PC-3 (cell line): ENCODE measurements at regions not wholly inside any gene's neighbourhood (a gene's known extent, or its start where the extent isn't known, plus 50 kb on each side); places are given as distances from the start of the nearest gene placed in this dataset.
A peak's percentile ranks its signal among the peaks of the same experiment; 100 is the strongest.

ENCODE experiments used
- ATAC-seq: fragments of 200-7000 bp; cut with Tn5 transposase; 2 replicates; pipeline ENCODE4 v1.9.1; 2020; ENCODE audit warnings: mild to moderate bottlenecking, moderate library complexity
- BruUV-seq: library from RNA; stranded (reverse); fragments of 400-500 nt; replicated peaks from 2 replicates; lab custom pipeline; 2021; lab: Mats Ljungman, UMichigan
- CTCF ChIA-PET: fragments of 300-600 bp; sonication (Branson Sonifier 250); formaldehyde crosslinking; loops from one replicate; lab custom pipeline; 2022; ENCODE audit warnings: antibody characterized with exemption; lab: Charles Lee
- POLR2A ChIA-PET: fragments of 300-600 bp; sonication (Branson Sonifier 250); formaldehyde crosslinking; loops from one replicate; lab custom pipeline; 2022; ENCODE audit warnings: antibody characterized with exemption; ENCODE audit not compliant: unreplicated experiment; lab: Charles Lee
- DNase-seq: peaks from one replicate; pipeline ENCODE4 v3.0.0-alpha.2; 2015
- H2AFZ ChIP-seq: fragments of 300-600 bp; sonication (generic); 2 replicates; pipeline ENCODE4 v1.6.0; 2016; ENCODE audit warnings: antibody characterized with exemption, low read length
- H3F3A ChIP-seq: fragments of 300-600 bp; sonication (generic); one replicate; pipeline ENCODE4 v1.6.0; 2017; ENCODE audit warnings: antibody characterized with exemption, low read length, control low read depth, mild to moderate bottlenecking; ENCODE audit not compliant: unreplicated experiment
- H3K27ac ChIP-seq: fragments of 300-600 bp; sonication (generic); 2 replicates; pipeline ENCODE4 v1.5.1; 2016; ENCODE audit warnings: mild to moderate bottlenecking, low read length
- H3K27me3 ChIP-seq: fragments of 300-600 bp; sonication (generic); 2 replicates; pipeline ENCODE4 v1.6.1; 2016; ENCODE audit warnings: low read length, mixed read lengths
- H3K36me3 ChIP-seq: fragments of 300-600 bp; sonication (generic); 2 replicates; pipeline ENCODE4 v1.6.1; 2016; ENCODE audit warnings: low read depth, mixed run types, low read length, mixed read lengths
- H3K4me1 ChIP-seq: fragments of 300-600 bp; sonication (generic); 2 replicates; pipeline ENCODE4 v1.5.1; 2016; ENCODE audit warnings: low read length; ENCODE audit not compliant: insufficient read depth
- H3K4me2 ChIP-seq: fragments of 300-600 bp; sonication (generic); 2 replicates; pipeline ENCODE4 v1.6.0; 2016; ENCODE audit warnings: low read length
- H3K4me3 ChIP-seq: fragments of 300-600 bp; sonication (generic); 2 replicates; pipeline ENCODE4 v1.5.1; 2016; ENCODE audit warnings: mild to moderate bottlenecking, low read length, mixed read lengths
- H3K79me2 ChIP-seq: fragments of 300-600 bp; sonication (generic); 2 replicates; pipeline ENCODE4 v1.6.1; 2017; ENCODE audit warnings: low read length, mixed read lengths
- H3K9ac ChIP-seq: fragments of 300-600 bp; sonication (generic); 2 replicates; pipeline ENCODE4 v1.6.0; 2016; ENCODE audit warnings: mild to moderate bottlenecking, low read length
- H3K9me2 ChIP-seq: fragments of 300-600 bp; sonication (generic); replicated peaks from 2 replicates; pipeline ENCODE4 v1.6.1; 2016; ENCODE audit warnings: mixed run types, low read length, mixed read lengths
- H3K9me3 ChIP-seq: fragments of 300-600 bp; sonication (generic); 2 replicates; pipeline ENCODE4 v1.6.1; 2016; ENCODE audit warnings: low read length, mixed read lengths
- H4K20me1 ChIP-seq: fragments of 300-600 bp; sonication (generic); 2 replicates; pipeline ENCODE4 v1.6.1; 2016; ENCODE audit warnings: low read length, mixed read lengths
- CTCF ChIP-seq: fragments of 300-600 bp; sonication (generic); conservative IDR thresholded peaks from 2 replicates; pipeline ENCODE4 v1.5.1; 2017; ENCODE audit warnings: antibody characterized with exemption, low read depth, mild to moderate bottlenecking, low read length
- EZH2 ChIP-seq: fragments of 300-600 bp; sonication (generic); IDR thresholded peaks from one replicate; pipeline ENCODE4 v1.6.1; 2017; ENCODE audit warnings: antibody characterized with exemption, mild to moderate bottlenecking, low read length; ENCODE audit not compliant: unreplicated experiment
- EZH2phosphoT487 ChIP-seq: fragments of 300-600 bp; sonication (generic); IDR thresholded peaks from 2 replicates; pipeline ENCODE4 v1.6.1; 2018; ENCODE audit warnings: mild to moderate bottlenecking, antibody characterized with exemption, low read length, borderline replicate concordance
- intact Hi-C: fragments of 100-400 bp; cut with micrococcal nuclease; formaldehyde crosslinking; loops from 2 replicates; pipeline ENCODE4 v1.9.0; 2023

- Histone ChIP-seq H3K79me2 (no peaks in the 10 kb centered on the region), H4K20me1 (no peaks in the 10 kb centered on the region), H3K4me3 (no peak overlapping the region), H3F3A (no peaks in the 10 kb centered on the region), H3K27ac (no peak overlapping the region), H3K9ac (no peak overlapping the region), H3K4me1 (no peaks in the 10 kb centered on the region), H3K4me2 (no peak overlapping the region), H3K36me3 (no peaks in the 10 kb centered on the region), H2AFZ (no peak overlapping the region), H3K27me3 (no peaks in the 10 kb centered on the region), H3K9me2 (no peaks in the 10 kb centered on the region), H3K9me3 (no peaks in the 10 kb centered on the region)
- DNase-seq (peak; percentile 17), ATAC-seq (no peak)
- BruUV-seq: no TSS peak
- ChIA-PET CTCF (no interaction called here), POLR2A (no interaction called here)
- TF ChIP-seq EZH2phosphoT487 (no peak), CTCF (no peak)
- intact Hi-C loops: no loop called here
Observed at GRCh38 chr4:187499956-187500355, 495.6 kb upstream of the ZFP42 start.

- intact Hi-C loops: no loop called here
- H3K4me3 ChIP-seq: no peak overlapping the region
- no peaks in the 10 kb centered on the region for H3K27me3 ChIP-seq
- H3K79me2 ChIP-seq: no peaks in the 10 kb centered on the region
- no TSS peak for BruUV-seq
- no peak overlapping the region for H3K4me2 ChIP-seq
- no peaks in the 10 kb centered on the region for H3K4me1 ChIP-seq
- H4K20me1 ChIP-seq: no peaks in the 10 kb centered on the region
- no peaks in the 10 kb centered on the region for H3K36me3 ChIP-seq
- H2AFZ ChIP-seq: no peak overlapping the region
- H3K9me3 ChIP-seq: no peaks in the 10 kb centered on the region
- no peaks in the 10 kb centered on the region for H3F3A ChIP-seq
- no peak for DNase-seq
- TF ChIP-seq EZH2 (no peak), EZH2phosphoT487 (no peak), CTCF (no peak)
- no peak overlapping the region for H3K9ac ChIP-seq
- POLR2A ChIA-PET: no interaction called here
- H3K9me2 ChIP-seq: no peaks in the 10 kb centered on the region
- H3K27ac ChIP-seq: no peak overlapping the region
- CTCF ChIA-PET: no interaction called here
- ATAC-seq: no peak
Observed at GRCh38 chr4:187500796-187501195, 494.8 kb upstream of the ZFP42 start.

- H3K9me3 ChIP-seq: no peaks in the 10 kb centered on the region
- no peak for DNase-seq
- H3K4me3 ChIP-seq: no peak overlapping the region
- ChIA-PET CTCF (no interaction called here), POLR2A (no interaction called here)
- H4K20me1 ChIP-seq: no peaks in the 10 kb centered on the region
- no peaks in the 10 kb centered on the region for H3K4me1 ChIP-seq
- H3K79me2 ChIP-seq: no peaks in the 10 kb centered on the region
- H3K27me3 ChIP-seq: no peaks in the 10 kb centered on the region
- no peak overlapping the region for H3K27ac ChIP-seq
- ATAC-seq: no peak
- no peak overlapping the region for H3K9ac ChIP-seq
- H3K36me3 ChIP-seq: no peaks in the 10 kb centered on the region
- no peak overlapping the region for H3K4me2 ChIP-seq
- no peaks in the 10 kb centered on the region for H3K9me2 ChIP-seq
- TF ChIP-seq CTCF: no peak
- no peak for TF ChIP-seq EZH2phosphoT487
- TF ChIP-seq EZH2: no peak
- no peak overlapping the region for H2AFZ ChIP-seq
- BruUV-seq: no TSS peak
- H3F3A ChIP-seq: no peaks in the 10 kb centered on the region
- intact Hi-C loops: no loop called here
Observed at GRCh38 chr4:187501731-187502130, 493.8 kb upstream of the ZFP42 start.
